ENCODE measurements at regions not wholly inside any gene's neighbourhood (a gene's known extent, or its start where the extent isn't known, plus 50 kb on each side); places are given as distances from the start of the nearest gene placed in this dataset.

DNA sequence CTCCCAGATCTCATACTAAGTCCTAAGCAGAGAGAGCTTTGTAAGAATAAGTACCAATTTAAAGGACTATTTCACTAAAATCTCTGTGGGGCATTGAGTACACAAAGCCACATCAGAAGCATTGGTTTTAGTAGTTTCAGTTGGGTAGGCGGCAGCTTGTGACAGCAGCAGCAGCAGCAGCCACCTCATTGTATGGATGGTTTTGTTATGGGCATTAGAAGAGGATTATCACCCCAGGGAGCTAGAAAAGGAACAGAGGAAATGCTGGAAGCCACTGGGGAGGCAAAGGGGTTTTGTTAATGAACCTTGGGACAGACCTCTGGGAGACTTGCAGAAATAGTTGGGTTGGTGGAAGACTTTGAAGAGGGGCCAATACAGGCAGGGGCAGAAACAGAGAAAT lies 93.9 kb upstream of the FRMPD3 start (continued):
- TF ChIP-seq POU5F1 (IDR thresholded peaks at IDR 0.05; ENCODE audit: low read depth, low read length) (peak; percentile 80), EP300 (IDR thresholded peaks at IDR 0.05; ENCODE audit: borderline replicate concordance in 1 of 2, low read depth in 2 of 2, low read length in 2 of 2) (peak in 1 of 2 experiments; percentile 43; a peak in 1 of 3 replicates), NANOG (IDR thresholded peaks at IDR 0.05; ENCODE audit: insufficient read depth, low read depth, low read length, poor library complexity, severe bottlenecking) (peak; percentile 50), SP1 (IDR thresholded peaks at IDR 0.05; ENCODE audit: low read depth, low read length) (0 out of 2 replicates have a peak, but pooled peaks have one; percentile 30), SP4 (IDR thresholded peaks at IDR 0.05; ENCODE audit: low read length) (no peak)
- TF ChIP-seq, protein P1, sequence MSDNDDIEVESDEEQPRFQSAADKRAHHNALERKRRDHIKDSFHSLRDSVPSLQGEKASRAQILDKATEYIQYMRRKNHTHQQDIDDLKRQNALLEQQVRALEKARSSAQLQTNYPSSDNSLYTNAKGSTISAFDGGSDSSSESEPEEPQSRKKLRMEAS (IDR thresholded peaks at IDR 0.05): no peak
- TF ChIP-seq, protein P2, sequence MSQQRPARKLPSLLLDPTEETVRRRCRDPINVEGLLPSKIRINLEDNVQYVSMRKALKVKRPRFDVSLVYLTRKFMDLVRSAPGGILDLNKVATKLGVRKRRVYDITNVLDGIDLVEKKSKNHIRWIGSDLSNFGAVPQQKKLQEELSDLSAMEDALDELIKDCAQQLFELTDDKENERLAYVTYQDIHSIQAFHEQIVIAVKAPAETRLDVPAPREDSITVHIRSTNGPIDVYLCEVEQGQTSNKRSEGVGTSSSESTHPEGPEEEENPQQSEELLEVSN (IDR thresholded peaks at IDR 0.05): no peak

Measured in H1 (cell line).